ENCODE measurements at regions not wholly inside any gene's neighbourhood (a gene's known extent, or its start where the extent isn't known, plus 50 kb on each side); places are given as distances from the start of the nearest gene placed in this dataset.

- DNase-seq (ENCODE audit: low read depth in 1 of 2, low spot score in 1 of 2) = no peak
Measured at GRCh38 chr12:90170740-90171139, 462.1 kb upstream of the ATP2B1 start.

- DNase-seq (ENCODE audit: low read depth in 1 of 2, low spot score in 1 of 2) = no peak
Measured at GRCh38 chr12:90167518-90168208, 459.0 kb upstream of the ATP2B1 start.

GRCh38 chr12:90166671-90167070 lies 458.0 kb upstream of the ATP2B1 start:
- DNase-seq (ENCODE audit: low read depth in 1 of 2, low spot score in 1 of 2) = no peak

GRCh38 chr12:90166012-90166411 lies 457.4 kb upstream of the ATP2B1 start:
- DNase-seq (ENCODE audit: low read depth in 1 of 2, low spot score in 1 of 2) = no peak

DNA sequence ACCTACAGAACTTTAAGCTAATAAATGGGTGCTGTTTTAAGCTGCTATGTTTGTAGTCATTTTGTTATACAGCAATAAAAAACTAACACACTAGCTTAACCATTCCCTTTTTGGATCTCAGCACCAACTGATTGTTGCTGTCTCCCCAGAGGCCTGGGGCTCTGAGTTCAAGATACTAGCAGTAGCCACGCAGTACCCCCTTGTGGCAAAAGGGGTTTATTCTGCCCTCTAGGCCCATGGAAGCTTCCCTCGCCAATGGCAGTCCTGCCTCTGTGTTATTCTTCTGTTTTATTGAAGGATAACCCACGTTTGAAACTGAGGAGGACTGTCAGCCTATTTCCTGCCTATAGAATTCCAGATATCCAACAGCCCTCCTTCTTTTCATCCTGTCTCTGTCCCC lies 455.3 kb upstream of the ATP2B1 start:
- no peak for DNase-seq (ENCODE audit: low read depth in 1 of 2, low spot score in 1 of 2)

- DNase-seq (ENCODE audit: low read depth in 1 of 2, low spot score in 1 of 2) = no peak
Measured at GRCh38 chr12:90153827-90154226, 445.2 kb upstream of the ATP2B1 start.

GRCh38 chr12:90152897-90153624 lies 444.4 kb upstream of the ATP2B1 start:
- DNase-seq (ENCODE audit: low read depth in 1 of 2, low spot score in 1 of 2) = no peak

DNA sequence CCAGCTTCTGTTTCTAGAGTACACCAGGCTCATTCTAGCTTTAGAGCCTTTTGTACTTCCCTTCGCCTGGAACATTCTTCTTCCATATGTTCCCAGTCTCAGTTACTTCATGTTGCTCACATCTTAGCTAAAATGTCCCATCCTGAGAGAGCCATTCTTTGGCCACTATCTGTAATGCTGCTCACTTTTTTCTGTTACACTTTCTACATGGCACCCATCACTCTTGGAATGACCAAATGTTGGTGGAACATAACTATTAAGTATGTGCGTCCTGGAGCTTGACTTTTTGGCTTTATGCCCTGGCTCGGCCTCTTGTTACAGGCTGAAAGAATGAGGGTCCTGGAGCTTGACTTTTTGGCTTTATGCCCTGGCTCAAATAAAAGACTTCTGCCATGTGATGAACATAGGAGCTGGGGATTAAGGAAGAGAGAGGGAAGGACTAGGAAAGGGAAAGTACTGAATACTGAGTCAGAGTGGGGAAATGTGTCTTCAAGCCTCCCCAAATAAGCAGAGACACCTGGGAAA lies 442.9 kb upstream of the ATP2B1 start:
- no peak for DNase-seq (ENCODE audit: low read depth in 1 of 2, low spot score in 1 of 2)

GRCh38 chr12:90149453-90149852 lies 440.8 kb upstream of the ATP2B1 start:
- no peak for DNase-seq (ENCODE audit: low read depth in 1 of 2, low spot score in 1 of 2)

DNA sequence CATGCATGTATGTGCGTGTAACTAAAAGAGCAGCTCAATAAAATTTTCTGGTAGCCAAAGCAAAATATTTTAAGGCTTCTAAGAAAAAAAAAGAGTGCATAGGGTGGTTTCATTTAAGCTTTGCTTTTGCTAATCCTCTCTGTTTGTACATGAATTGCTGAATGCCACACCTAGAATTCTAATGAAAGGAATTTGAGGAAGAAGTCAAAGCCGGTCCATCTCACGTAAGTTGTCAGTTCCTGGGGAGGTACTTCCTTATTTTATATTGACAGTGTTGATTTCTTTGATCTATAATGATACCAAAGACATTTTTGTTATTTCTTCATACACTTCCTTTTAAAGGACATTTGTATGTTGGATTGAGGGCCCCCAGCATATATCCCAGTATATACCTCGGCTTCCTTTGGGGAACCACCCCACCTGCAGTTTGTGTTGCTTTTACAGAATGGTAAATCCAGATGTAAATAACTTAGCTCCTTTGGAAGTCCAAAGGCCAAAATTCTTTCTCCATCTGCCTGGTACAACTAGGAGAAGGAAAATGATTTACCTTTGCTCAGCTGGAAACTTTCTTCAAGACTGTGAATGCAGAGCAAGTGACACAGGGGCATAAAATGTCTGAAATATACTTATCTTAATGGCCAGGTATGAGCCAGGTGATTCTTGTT lies 420.9 kb upstream of the ATP2B1 start:
- no peak for DNase-seq (ENCODE audit: low read depth in 1 of 2, low spot score in 1 of 2)

GRCh38 chr12:90128526-90128925 lies 419.9 kb upstream of the ATP2B1 start:
- DNase-seq (ENCODE audit: low read depth in 1 of 2, low spot score in 1 of 2) = no peak

DNA sequence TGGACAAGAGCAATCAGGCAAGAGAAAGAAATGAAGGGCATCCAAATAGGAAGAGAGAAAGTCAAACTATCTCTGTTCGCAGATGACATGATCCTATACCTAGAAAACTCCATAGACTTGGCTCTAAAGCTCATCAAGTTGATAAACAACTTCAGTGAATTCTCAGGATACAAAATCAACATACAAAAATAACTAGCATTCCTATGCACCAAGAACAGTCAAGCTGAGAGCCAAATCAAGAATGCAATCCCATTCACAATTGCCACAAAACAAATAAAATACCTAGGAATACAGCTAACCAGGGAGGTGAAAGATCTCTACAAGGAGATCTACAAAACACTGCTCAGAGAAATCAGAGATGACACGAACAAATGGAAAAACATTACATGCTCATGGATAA lies 417.5 kb upstream of the ATP2B1 start:
- no peak for DNase-seq (ENCODE audit: low read depth in 1 of 2, low spot score in 1 of 2)

DNA sequence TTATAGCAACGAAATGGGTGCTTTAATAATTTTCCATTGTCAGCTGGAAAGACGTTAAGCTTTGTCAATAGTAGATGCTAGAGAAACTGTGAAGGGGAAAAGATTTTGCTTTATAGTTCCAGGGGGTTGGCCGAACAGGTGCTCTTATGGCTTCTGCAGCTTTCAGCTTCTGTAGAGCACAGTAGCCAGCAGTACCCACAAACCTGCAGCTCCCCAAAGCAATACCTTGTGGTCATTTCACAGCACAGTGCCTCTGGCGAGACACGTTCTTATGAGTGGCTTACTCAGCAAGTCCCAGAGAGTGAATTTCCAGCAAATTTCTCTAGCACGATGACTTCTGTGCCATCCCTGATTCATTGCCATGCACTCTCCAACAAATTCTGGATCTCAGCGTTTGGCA lies 416.3 kb upstream of the ATP2B1 start:
- DNase-seq (ENCODE audit: low read depth in 1 of 2, low spot score in 1 of 2) = no peak

GRCh38 chr12:90124289-90124688 lies 415.7 kb upstream of the ATP2B1 start:
- no peak for DNase-seq (ENCODE audit: low read depth in 1 of 2, low spot score in 1 of 2)

GRCh38 chr12:90122681-90123080 lies 414.0 kb upstream of the ATP2B1 start:
- no peak for DNase-seq (ENCODE audit: low read depth in 1 of 2, low spot score in 1 of 2)

DNA sequence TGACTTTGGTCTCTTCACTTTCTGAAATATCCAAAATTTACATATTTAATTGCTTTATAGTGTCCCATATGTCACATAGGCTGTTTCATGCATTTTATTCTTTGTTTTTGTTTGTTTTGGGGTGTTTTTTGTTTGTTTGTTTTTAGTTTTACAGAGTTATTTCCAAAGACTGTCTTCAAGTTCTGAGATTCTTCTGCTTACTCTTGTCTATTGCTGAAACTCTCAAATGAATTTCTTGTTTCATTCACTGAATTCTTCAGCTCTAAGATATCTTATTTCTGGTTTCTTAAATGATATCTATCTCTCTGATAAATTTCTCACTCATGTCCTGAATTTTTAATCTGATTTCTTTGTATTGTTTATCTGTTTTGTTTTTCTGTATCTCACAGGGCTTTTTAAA lies 412.0 kb upstream of the ATP2B1 start:
- DNase-seq (ENCODE audit: low read depth in 1 of 2, low spot score in 1 of 2) = no peak

GRCh38 chr12:90112666-90113065 lies 404.0 kb upstream of the ATP2B1 start:
- DNase-seq (ENCODE audit: low read depth in 1 of 2, low spot score in 1 of 2) = no peak

GRCh38 chr12:90111791-90112580 lies 403.3 kb upstream of the ATP2B1 start:
- DNase-seq (ENCODE audit: low read depth in 1 of 2, low spot score in 1 of 2) = no peak

- no peak for DNase-seq (ENCODE audit: low read depth in 1 of 2, low spot score in 1 of 2)
Measured at GRCh38 chr12:90106568-90106967, 397.9 kb upstream of the ATP2B1 start.

- peak in 1 of 2 donors; percentile 14 for DNase-seq (ENCODE audit: low read depth in 1 of 2, low spot score in 1 of 2)
Measured at GRCh38 chr12:90102957-90103652, 394.5 kb upstream of the ATP2B1 start.

DNA sequence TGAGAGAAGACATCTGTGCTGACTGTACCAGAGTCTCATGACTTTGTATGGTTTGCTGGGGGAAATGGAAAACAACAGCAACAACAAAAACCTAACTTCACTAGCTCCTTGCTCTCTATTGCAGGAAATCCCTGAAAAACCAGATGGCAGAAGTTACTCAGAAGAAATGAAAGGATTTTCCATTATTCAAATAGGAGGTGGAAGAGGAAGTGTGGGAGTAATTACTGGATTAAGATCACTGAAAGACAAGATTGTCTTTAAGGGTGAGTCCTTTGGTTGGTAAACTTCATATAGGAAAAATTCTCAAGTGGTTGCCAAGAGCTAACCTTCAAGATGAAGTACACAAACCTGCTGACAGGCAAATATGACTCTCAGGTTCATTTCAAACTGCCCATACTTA lies 391.9 kb upstream of the ATP2B1 start:
- no peak for DNase-seq (ENCODE audit: low read depth in 1 of 2, low spot score in 1 of 2)

Measured in activated CD4-positive, alpha-beta T cell treated with anti-CD3 and anti-CD28 coated beads, Interleukin-2, amount 50 U/mL, for 24 hours (primary cell).